PC-9 (cell line): ENCODE measurements at regions not wholly inside any gene's neighbourhood (a gene's known extent, or its start where the extent isn't known, plus 50 kb on each side); places are given as distances from the start of the nearest gene placed in this dataset.

Source experiments
- EZH2 ChIP-seq: fragments of 200-600 bp; sonication (generic); IDR thresholded peaks from 2 replicates; pipeline ENCODE4 v1.8.0; 2017; ENCODE audit warnings: antibody characterized with exemption, low read depth
- TF ChIP-seq, protein P1 (sequence below): fragments of 200-600 bp; sonication (generic); conservative IDR thresholded peaks from 2 replicates; pipeline ENCODE4 v1.6.1; 2017; ENCODE audit warnings: mixed run types, antibody characterized with exemption, mild to moderate bottlenecking, moderate library complexity

DNA sequence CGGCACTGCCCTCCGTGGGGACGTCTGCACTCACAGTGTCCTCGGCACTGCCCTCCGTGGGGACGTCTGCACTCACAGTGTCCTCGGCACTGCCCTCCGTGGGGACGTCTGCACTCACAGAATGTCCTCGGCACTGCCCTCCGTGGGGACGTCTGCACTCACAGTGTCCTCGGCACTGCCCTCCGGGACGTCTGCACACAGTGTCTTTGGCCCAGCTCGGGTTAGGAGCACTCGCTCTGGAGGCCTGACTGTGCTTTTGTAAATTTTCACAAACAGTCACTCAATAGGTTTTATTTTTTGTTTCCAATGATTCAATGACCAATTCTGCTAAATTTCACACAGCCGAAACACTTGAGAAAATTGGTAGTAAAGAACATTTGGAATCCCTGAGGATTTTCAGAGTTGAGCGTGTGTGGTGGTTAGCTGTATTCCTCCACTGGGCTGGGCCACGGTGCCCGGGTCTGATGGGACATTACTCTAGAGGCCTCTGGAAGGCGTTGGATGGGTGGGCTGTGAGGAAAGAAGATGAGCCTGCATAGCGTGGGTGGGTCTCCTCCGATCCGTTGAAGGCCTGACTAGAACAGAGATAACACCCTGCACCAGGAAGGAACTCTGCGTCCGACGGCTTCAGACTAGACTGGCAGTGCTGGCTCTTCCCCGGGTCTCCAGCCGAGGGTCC, 134.8 kb downstream of the RTP5 start:
- no peak for TF ChIP-seq EZH2
- TF ChIP-seq, protein P1, sequence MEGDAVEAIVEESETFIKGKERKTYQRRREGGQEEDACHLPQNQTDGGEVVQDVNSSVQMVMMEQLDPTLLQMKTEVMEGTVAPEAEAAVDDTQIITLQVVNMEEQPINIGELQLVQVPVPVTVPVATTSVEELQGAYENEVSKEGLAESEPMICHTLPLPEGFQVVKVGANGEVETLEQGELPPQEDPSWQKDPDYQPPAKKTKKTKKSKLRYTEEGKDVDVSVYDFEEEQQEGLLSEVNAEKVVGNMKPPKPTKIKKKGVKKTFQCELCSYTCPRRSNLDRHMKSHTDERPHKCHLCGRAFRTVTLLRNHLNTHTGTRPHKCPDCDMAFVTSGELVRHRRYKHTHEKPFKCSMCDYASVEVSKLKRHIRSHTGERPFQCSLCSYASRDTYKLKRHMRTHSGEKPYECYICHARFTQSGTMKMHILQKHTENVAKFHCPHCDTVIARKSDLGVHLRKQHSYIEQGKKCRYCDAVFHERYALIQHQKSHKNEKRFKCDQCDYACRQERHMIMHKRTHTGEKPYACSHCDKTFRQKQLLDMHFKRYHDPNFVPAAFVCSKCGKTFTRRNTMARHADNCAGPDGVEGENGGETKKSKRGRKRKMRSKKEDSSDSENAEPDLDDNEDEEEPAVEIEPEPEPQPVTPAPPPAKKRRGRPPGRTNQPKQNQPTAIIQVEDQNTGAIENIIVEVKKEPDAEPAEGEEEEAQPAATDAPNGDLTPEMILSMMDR = no peak
